ENCODE measurements at regions not wholly inside any gene's neighbourhood (a gene's known extent, or its start where the extent isn't known, plus 50 kb on each side); places are given as distances from the start of the nearest gene placed in this dataset.

DNA sequence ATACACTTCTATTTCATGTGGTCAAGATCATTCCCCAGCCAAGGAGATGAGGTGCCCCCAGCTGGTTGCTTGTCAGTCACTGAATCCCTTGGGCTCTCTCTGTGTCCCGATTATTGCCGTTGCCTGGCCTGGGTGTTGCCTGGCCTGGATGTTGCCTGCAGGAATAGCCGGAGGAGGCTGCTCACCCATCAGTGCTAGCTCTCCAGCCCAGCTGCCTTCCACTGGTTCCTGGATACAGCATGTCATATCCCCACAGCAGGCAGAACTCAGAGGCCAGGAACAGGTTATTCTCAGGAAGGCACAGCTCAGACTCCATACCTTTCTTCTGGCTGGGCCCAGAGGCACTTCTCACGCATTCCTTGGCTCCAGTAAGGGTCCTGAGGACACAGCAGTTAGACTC, 542.1 kb upstream of the MGMT start:
- no peaks in the 10 kb centered on the region for H4K20me1 ChIP-seq (ENCODE audit: insufficient read depth)
- intact Hi-C loops (cut with micrococcal nuclease) = no loop called here
- no peak overlapping the region for H3K4me2 ChIP-seq (ENCODE audit: low read length)
- TF ChIP-seq ZNF274 (IDR thresholded peaks at IDR 0.05; ENCODE audit: low read depth, low read length) (no peak), ELF1 (IDR thresholded peaks at IDR 0.05; ENCODE audit: borderline replicate concordance, low read depth) (no peak), EZH2phosphoT487 (IDR thresholded peaks at IDR 0.05; ENCODE audit: borderline replicate concordance) (no peak)
- TF ChIP-seq, protein P1, sequence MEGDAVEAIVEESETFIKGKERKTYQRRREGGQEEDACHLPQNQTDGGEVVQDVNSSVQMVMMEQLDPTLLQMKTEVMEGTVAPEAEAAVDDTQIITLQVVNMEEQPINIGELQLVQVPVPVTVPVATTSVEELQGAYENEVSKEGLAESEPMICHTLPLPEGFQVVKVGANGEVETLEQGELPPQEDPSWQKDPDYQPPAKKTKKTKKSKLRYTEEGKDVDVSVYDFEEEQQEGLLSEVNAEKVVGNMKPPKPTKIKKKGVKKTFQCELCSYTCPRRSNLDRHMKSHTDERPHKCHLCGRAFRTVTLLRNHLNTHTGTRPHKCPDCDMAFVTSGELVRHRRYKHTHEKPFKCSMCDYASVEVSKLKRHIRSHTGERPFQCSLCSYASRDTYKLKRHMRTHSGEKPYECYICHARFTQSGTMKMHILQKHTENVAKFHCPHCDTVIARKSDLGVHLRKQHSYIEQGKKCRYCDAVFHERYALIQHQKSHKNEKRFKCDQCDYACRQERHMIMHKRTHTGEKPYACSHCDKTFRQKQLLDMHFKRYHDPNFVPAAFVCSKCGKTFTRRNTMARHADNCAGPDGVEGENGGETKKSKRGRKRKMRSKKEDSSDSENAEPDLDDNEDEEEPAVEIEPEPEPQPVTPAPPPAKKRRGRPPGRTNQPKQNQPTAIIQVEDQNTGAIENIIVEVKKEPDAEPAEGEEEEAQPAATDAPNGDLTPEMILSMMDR (IDR thresholded peaks at IDR 0.05 in 2 of 3, conservative IDR thresholded peaks at IDR 0.05 in 1 of 3; ENCODE audit: borderline replicate concordance in 1 of 3, insufficient read depth in 1 of 3, low read depth in 2 of 3, low read length in 2 of 3) = no peak
- ChIA-PET RAD21 (ENCODE audit: low non-redundant PET in 1 of 2, low total read pairs in 2 of 2, uncharacterized antibody in 2 of 2, unreplicated experiment in 2 of 2) (no interaction called here), POLR2A (no interaction called here), CTCF (no interaction called here)
- no peaks in the 10 kb centered on the region for H3K36me3 ChIP-seq (ENCODE audit: control insufficient read depth in 1 of 2, insufficient read depth in 2 of 2, low read length in 2 of 2)
- no peak overlapping the region for H3K4me3 ChIP-seq (replicated peaks in 1 of 2; ENCODE audit: low read depth in 1 of 2, low read length in 2 of 2)
- no peak for ATAC-seq
- H3K9me3 ChIP-seq (ENCODE audit: control insufficient read depth in 1 of 2, insufficient read depth in 1 of 2, low read depth in 1 of 2, low read length in 2 of 2) = peaks cover 0 to 4% of the 10 kb centered on the region in 2 experiments; a peak in 1 of 4 replicates
- no TSS peak for BruUV-seq (replicated peaks)
- no peak overlapping the region for H3K27ac ChIP-seq (ENCODE audit: low read depth, low read length)
- no peaks in the 10 kb centered on the region for H3K9me2 ChIP-seq (ENCODE audit: insufficient read depth)
- no peak overlapping the region for H3K9ac ChIP-seq (ENCODE audit: low read length)
- H2AFZ ChIP-seq (ENCODE audit: low read depth, low read length, poor library complexity, severe bottlenecking) = no peak overlapping the region
- H3K4me1 ChIP-seq (ENCODE audit: control insufficient read depth in 1 of 2, insufficient read depth in 2 of 2, low read length in 2 of 2) = no peaks in the 10 kb centered on the region
- H3K79me2 ChIP-seq (ENCODE audit: insufficient read depth, low read length) = no peaks in the 10 kb centered on the region
- H3K27me3 ChIP-seq (ENCODE audit: insufficient read depth, low read length) = no peaks in the 10 kb centered on the region
- DNase-seq (ENCODE audit: low read depth, low spot score) = no peak

DNA sequence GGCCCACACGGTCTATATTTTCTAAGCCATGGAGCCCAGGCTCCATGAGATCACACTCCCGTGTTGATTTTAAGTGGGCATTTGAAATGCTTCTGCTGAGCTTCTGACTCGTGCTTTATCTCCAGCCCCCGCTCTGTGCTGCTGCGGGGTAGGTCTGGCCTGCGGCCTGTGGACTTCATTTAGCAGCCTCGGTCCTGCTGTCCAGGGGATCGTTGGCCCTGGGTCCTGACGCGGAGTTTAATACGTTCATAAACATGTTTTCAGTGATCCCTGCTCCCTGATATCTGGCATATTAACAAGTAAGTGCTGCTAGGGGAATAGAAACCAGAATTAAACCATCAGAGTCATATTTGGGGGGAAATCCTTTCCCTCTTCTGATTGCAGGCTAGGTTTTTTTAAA, 540.3 kb upstream of the MGMT start:
- ATAC-seq = no peak
- intact Hi-C loops (cut with micrococcal nuclease) = no loop called here
- BruUV-seq (replicated peaks) = no TSS peak

More for the DNA sequence above, 540.3 kb upstream of the MGMT start:
- H3K9me3 ChIP-seq (ENCODE audit: control insufficient read depth in 1 of 2, insufficient read depth in 1 of 2, low read depth in 1 of 2, low read length in 2 of 2) = peaks cover 0 to 4% of the 10 kb centered on the region in 2 experiments; a peak in 1 of 4 replicates
- no peak overlapping the region for H3K9ac ChIP-seq (ENCODE audit: low read length)
- ChIA-PET CTCF (no interaction called here), RAD21 (ENCODE audit: low non-redundant PET in 1 of 2, low total read pairs in 2 of 2, uncharacterized antibody in 2 of 2, unreplicated experiment in 2 of 2) (no interaction called here), POLR2A (no interaction called here)
- H3K27me3 ChIP-seq (ENCODE audit: insufficient read depth, low read length) = no peaks in the 10 kb centered on the region
- DNase-seq (ENCODE audit: low read depth, low spot score) = no peak
- no peaks in the 10 kb centered on the region for H3K79me2 ChIP-seq (ENCODE audit: insufficient read depth, low read length)
- no peaks in the 10 kb centered on the region for H4K20me1 ChIP-seq (ENCODE audit: insufficient read depth)
- H3K4me3 ChIP-seq (replicated peaks in 1 of 2; ENCODE audit: low read depth in 1 of 2, low read length in 2 of 2) = no peak overlapping the region
- H2AFZ ChIP-seq (ENCODE audit: low read depth, low read length, poor library complexity, severe bottlenecking) = no peak overlapping the region
- H3K36me3 ChIP-seq (ENCODE audit: control insufficient read depth in 1 of 2, insufficient read depth in 2 of 2, low read length in 2 of 2) = no peaks in the 10 kb centered on the region
- no peak overlapping the region for H3K27ac ChIP-seq (ENCODE audit: low read depth, low read length)
- H3K9me2 ChIP-seq (ENCODE audit: insufficient read depth) = no peaks in the 10 kb centered on the region
- no peak overlapping the region for H3K4me2 ChIP-seq (ENCODE audit: low read length)
- H3K4me1 ChIP-seq (ENCODE audit: control insufficient read depth in 1 of 2, insufficient read depth in 2 of 2, low read length in 2 of 2) = no peaks in the 10 kb centered on the region
- TF ChIP-seq ZNF274 (IDR thresholded peaks at IDR 0.05; ENCODE audit: low read depth, low read length) = no peak
- TF ChIP-seq SRF (IDR thresholded peaks at IDR 0.05; ENCODE audit: low read depth) = no peak
- TF ChIP-seq, protein P2, sequence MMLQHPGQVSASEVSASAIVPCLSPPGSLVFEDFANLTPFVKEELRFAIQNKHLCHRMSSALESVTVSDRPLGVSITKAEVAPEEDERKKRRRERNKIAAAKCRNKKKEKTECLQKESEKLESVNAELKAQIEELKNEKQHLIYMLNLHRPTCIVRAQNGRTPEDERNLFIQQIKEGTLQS (IDR thresholded peaks at IDR 0.05) = no peak
- no peak for TF ChIP-seq EZH2 (IDR thresholded peaks at IDR 0.05)
- TF ChIP-seq, protein P1 (IDR thresholded peaks at IDR 0.05 in 2 of 3, conservative IDR thresholded peaks at IDR 0.05 in 1 of 3; ENCODE audit: borderline replicate concordance in 1 of 3, insufficient read depth in 1 of 3, low read depth in 2 of 3, low read length in 2 of 3) = no peak
- TF ChIP-seq ELF1 (IDR thresholded peaks at IDR 0.05; ENCODE audit: borderline replicate concordance, low read depth) = no peak
- TF ChIP-seq POLR2AphosphoS5 (IDR thresholded peaks at IDR 0.05; ENCODE audit: low read depth, low read length) = no peak
- no peak for TF ChIP-seq SIN3A (IDR thresholded peaks at IDR 0.05; ENCODE audit: low read depth)
- TF ChIP-seq SP1 (IDR thresholded peaks at IDR 0.05; ENCODE audit: low read depth) = no peak
